ENCODE measurements at regions not wholly inside any gene's neighbourhood (a gene's known extent, or its start where the extent isn't known, plus 50 kb on each side); places are given as distances from the start of the nearest gene placed in this dataset.

- FAIRE-seq, result no peak
- ChIA-PET CTCF (no interaction called here), POLR2A (no interaction called here)
- H3K9me3 ChIP-seq (replicated peaks; ENCODE audit: control insufficient read depth, insufficient read depth, low read length), result no peaks in the 10 kb centered on the region
- H3K4me1 ChIP-seq (ENCODE audit: control insufficient read depth, extremely low read depth, insufficient read depth, low read length), result no peaks in the 10 kb centered on the region
- H3K4me2 ChIP-seq (ENCODE audit: insufficient read depth, low read length), result no peak overlapping the region
- no peak overlapping the region for H3K4me3 ChIP-seq (replicated peaks in 1 of 3; ENCODE audit: insufficient read depth in 1 of 3, low read depth in 1 of 3, low read length in 3 of 3)
- no TSS peak for BruUV-seq (replicated peaks)
- dilution Hi-C loops (cut with MboI; ENCODE audit: extremely low pct_ligation_motif_present, low sequenced_read_pairs), result no loop called here
- no peaks in the 10 kb centered on the region for H3K79me2 ChIP-seq (ENCODE audit: control insufficient read depth, insufficient read depth, low read length)
- H3K9ac ChIP-seq (replicated peaks; ENCODE audit: extremely low read depth, insufficient read depth, low read length), result no peak overlapping the region
- H3K27me3 ChIP-seq (ENCODE audit: control insufficient read depth in 2 of 2, insufficient read depth in 2 of 2, low read length in 2 of 2), result no peaks in the 10 kb centered on the region
- no peak overlapping the region for H2AFZ ChIP-seq (ENCODE audit: low read depth, low read length)
- no peaks in the 10 kb centered on the region for H4K20me1 ChIP-seq (replicated peaks; ENCODE audit: control insufficient read depth, extremely low read depth, insufficient read depth, low read length)
- H3K36me3 ChIP-seq (ENCODE audit: control insufficient read depth in 2 of 2, extremely low read depth in 1 of 2, insufficient read depth in 2 of 2, low read length in 2 of 2), result no peaks in the 10 kb centered on the region
- no peaks in the 10 kb centered on the region for H3K9me1 ChIP-seq (replicated peaks; ENCODE audit: control insufficient read depth, extremely low read depth, insufficient read depth, low read length)
- intact Hi-C loops (cut with micrococcal nuclease), result no loop called here
- no peak for TF ChIP-seq MYC (IDR thresholded peaks at IDR 0.05; ENCODE audit: low read depth, low read length)
- no peak for TF ChIP-seq EZH2 (IDR thresholded peaks at IDR 0.05; ENCODE audit: borderline replicate concordance, low read depth, low read length, severe bottlenecking)
- TF ChIP-seq, protein P1, sequence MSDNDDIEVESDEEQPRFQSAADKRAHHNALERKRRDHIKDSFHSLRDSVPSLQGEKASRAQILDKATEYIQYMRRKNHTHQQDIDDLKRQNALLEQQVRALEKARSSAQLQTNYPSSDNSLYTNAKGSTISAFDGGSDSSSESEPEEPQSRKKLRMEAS (IDR thresholded peaks at IDR 0.05; ENCODE audit: insufficient read depth, insufficient read length), result no peak
- no peak for TF ChIP-seq POLR2A (IDR thresholded peaks at IDR 0.05; ENCODE audit: low read depth, low read length)
- no peak for TF ChIP-seq CTCF (IDR thresholded peaks at IDR 0.05; ENCODE audit: extremely low read depth in 1 of 2, insufficient read depth in 1 of 2, low read depth in 1 of 2, low read length in 2 of 2)
- TF ChIP-seq FOS (IDR thresholded peaks at IDR 0.05; ENCODE audit: borderline replicate concordance, insufficient read depth, low read length), result no peak
- no peak for TF ChIP-seq GATA2 (IDR thresholded peaks at IDR 0.05; ENCODE audit: insufficient read depth, insufficient read length, low read depth, low read length)
- no peak for TF ChIP-seq JUN (IDR thresholded peaks at IDR 0.05; ENCODE audit: borderline replicate concordance, insufficient read depth, insufficient read length, low read depth)
- no peak for TF ChIP-seq POLR2AphosphoS5 (IDR thresholded peaks at IDR 0.05; ENCODE audit: insufficient read depth, low read depth, low read length)
- H3K27ac ChIP-seq (ENCODE audit: insufficient read depth, low read depth, low read length), result no peak overlapping the region
- DNase-seq (ENCODE audit: low read depth, low spot score), result no peak
Measured at GRCh38 chr16:5325932-5326331, 228.3 kb upstream of the EEF2KMT start.
